Hippocampal formation (tissue), 2 donors: ENCODE measurements at regions not wholly inside any gene's neighbourhood (a gene's known extent, or its start where the extent isn't known, plus 50 kb on each side); places are given as distances from the start of the nearest gene placed in this dataset.

ENCODE experiments used
- DNase-seq, 2 donors: peaks; one replicate each; lab custom pipeline; 2025; lab: John Stamatoyannopoulos, UW

GRCh38 chr2:118186858-118187254 is 98.6 kb downstream of the INSIG2 start:
- no peak for DNase-seq

- peak; percentile 57 to 80 for DNase-seq
These were observed 98.0 kb downstream of the INSIG2 start for GRCh38 chr2:118186110-118186857.

- peak; percentile 30 to 59 for DNase-seq
These were observed 97.2 kb downstream of the INSIG2 start for GRCh38 chr2:118185210-118186109.

GRCh38 chr2:118183381-118183780 is 95.1 kb downstream of the INSIG2 start:
- no peak for DNase-seq

- DNase-seq, result no peak
These were observed 91.2 kb downstream of the INSIG2 start for GRCh38 chr2:118179445-118179844.

GRCh38 chr2:118177884-118178283 is 89.6 kb downstream of the INSIG2 start:
- DNase-seq, result no peak

GRCh38 chr2:118177318-118177717 is 89.0 kb downstream of the INSIG2 start:
- no peak for DNase-seq

GRCh38 chr2:118176601-118177000 is 88.3 kb downstream of the INSIG2 start:
- DNase-seq, result no peak

GRCh38 chr2:118171546-118171945 is 83.3 kb downstream of the INSIG2 start:
- no peak for DNase-seq

GRCh38 chr2:118169359-118170005 is 81.2 kb downstream of the INSIG2 start:
- no peak for DNase-seq

- DNase-seq, result no peak
These were observed 80.3 kb downstream of the INSIG2 start for GRCh38 chr2:118168615-118169014.

- DNase-seq, result no peak
These were observed 78.8 kb downstream of the INSIG2 start for GRCh38 chr2:118167026-118167425.

GRCh38 chr2:118166242-118166641 is 78.0 kb downstream of the INSIG2 start:
- no peak for DNase-seq

GRCh38 chr2:118165595-118165994 is 77.3 kb downstream of the INSIG2 start:
- DNase-seq, result no peak
